ENCODE measurements at regions not wholly inside any gene's neighbourhood (a gene's known extent, or its start where the extent isn't known, plus 50 kb on each side); places are given as distances from the start of the nearest gene placed in this dataset.

DNA sequence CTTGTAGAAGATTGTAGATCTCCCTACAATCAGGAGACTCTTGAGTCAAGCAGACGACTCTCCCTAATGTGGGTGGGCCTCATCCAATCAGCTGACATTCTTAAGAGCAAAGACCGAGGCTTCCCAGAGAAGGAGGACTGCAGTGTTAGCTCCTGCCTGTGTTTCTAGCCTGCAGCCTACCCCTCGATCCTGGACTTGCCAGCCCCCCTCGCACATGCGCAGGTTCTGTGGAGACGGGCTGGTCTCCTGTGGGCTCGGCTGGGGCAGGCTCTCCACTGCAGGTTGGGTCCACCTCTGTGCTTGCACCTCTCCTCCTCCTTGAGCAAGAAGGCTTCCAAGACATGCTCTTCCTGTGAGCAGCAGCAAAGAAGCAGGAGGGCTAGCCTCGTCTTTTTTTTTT is 185.2 kb upstream of the SOX1 start:
- POLR2A ChIA-PET: no interaction called here
- intact Hi-C loops (cut with micrococcal nuclease; ENCODE audit: unreplicated experiment): no loop called here

GRCh38 chr13:111882351-111882750 is 184.6 kb upstream of the SOX1 start:
- no TSS peak for BruUV-seq (replicated peaks)
- in situ Hi-C loops (cut with HindIII; ENCODE audit: low pct_unique_long_range_greater_than_20kb, low sequenced_read_pairs): no loop called here
- Histone ChIP-seq H3K36me3 (ENCODE audit: control insufficient read depth, insufficient read depth, low read length) (no peaks in the 10 kb centered on the region), H3K27me3 (ENCODE audit: control insufficient read depth, insufficient read depth, low read length) (no peaks in the 10 kb centered on the region), H3K4me1 (ENCODE audit: control insufficient read depth, insufficient read depth, low read length) (no peaks in the 10 kb centered on the region), H3K4me3 (ENCODE audit: low read depth in 2 of 2, low read length in 2 of 2) (no peak overlapping the region), H3K9me3 (ENCODE audit: control insufficient read depth, insufficient read depth, low read depth, low read length) (no peaks in the 10 kb centered on the region), H3K27ac (ENCODE audit: low read length) (no peak overlapping the region)
- no peak for TF ChIP-seq POLR2AphosphoS5 (IDR thresholded peaks at IDR 0.05; ENCODE audit: low read depth, low read length)
- ATAC-seq (no peak), DNase-seq (ENCODE audit: low read depth, low spot score) (no peak)
- ChIA-PET CTCF (no interaction called here), POLR2A (no interaction called here)
- intact Hi-C loops (cut with micrococcal nuclease; ENCODE audit: unreplicated experiment): no loop called here

More for the DNA sequence above, 185.2 kb upstream of the SOX1 start:
- DNase-seq (ENCODE audit: low read depth, low spot score) (no peak), ATAC-seq (no peak)
- CTCF ChIA-PET: no interaction called here
- H3K27ac ChIP-seq (ENCODE audit: low read length): no peak overlapping the region
- H3K4me1 ChIP-seq (ENCODE audit: control insufficient read depth, insufficient read depth, low read length): no peaks in the 10 kb centered on the region
- TF ChIP-seq, protein P1, sequence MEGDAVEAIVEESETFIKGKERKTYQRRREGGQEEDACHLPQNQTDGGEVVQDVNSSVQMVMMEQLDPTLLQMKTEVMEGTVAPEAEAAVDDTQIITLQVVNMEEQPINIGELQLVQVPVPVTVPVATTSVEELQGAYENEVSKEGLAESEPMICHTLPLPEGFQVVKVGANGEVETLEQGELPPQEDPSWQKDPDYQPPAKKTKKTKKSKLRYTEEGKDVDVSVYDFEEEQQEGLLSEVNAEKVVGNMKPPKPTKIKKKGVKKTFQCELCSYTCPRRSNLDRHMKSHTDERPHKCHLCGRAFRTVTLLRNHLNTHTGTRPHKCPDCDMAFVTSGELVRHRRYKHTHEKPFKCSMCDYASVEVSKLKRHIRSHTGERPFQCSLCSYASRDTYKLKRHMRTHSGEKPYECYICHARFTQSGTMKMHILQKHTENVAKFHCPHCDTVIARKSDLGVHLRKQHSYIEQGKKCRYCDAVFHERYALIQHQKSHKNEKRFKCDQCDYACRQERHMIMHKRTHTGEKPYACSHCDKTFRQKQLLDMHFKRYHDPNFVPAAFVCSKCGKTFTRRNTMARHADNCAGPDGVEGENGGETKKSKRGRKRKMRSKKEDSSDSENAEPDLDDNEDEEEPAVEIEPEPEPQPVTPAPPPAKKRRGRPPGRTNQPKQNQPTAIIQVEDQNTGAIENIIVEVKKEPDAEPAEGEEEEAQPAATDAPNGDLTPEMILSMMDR (IDR thresholded peaks at IDR 0.05): no peak
- no peak for TF ChIP-seq SIN3A (IDR thresholded peaks at IDR 0.05; ENCODE audit: borderline replicate concordance, insufficient read depth, low read depth, low read length)
- TF ChIP-seq TCF7L2 (IDR thresholded peaks at IDR 0.05; ENCODE audit: low read depth, low read length): no peak
- no peak for TF ChIP-seq POLR2AphosphoS5 (IDR thresholded peaks at IDR 0.05; ENCODE audit: low read depth, low read length)
- TF ChIP-seq, protein P2, sequence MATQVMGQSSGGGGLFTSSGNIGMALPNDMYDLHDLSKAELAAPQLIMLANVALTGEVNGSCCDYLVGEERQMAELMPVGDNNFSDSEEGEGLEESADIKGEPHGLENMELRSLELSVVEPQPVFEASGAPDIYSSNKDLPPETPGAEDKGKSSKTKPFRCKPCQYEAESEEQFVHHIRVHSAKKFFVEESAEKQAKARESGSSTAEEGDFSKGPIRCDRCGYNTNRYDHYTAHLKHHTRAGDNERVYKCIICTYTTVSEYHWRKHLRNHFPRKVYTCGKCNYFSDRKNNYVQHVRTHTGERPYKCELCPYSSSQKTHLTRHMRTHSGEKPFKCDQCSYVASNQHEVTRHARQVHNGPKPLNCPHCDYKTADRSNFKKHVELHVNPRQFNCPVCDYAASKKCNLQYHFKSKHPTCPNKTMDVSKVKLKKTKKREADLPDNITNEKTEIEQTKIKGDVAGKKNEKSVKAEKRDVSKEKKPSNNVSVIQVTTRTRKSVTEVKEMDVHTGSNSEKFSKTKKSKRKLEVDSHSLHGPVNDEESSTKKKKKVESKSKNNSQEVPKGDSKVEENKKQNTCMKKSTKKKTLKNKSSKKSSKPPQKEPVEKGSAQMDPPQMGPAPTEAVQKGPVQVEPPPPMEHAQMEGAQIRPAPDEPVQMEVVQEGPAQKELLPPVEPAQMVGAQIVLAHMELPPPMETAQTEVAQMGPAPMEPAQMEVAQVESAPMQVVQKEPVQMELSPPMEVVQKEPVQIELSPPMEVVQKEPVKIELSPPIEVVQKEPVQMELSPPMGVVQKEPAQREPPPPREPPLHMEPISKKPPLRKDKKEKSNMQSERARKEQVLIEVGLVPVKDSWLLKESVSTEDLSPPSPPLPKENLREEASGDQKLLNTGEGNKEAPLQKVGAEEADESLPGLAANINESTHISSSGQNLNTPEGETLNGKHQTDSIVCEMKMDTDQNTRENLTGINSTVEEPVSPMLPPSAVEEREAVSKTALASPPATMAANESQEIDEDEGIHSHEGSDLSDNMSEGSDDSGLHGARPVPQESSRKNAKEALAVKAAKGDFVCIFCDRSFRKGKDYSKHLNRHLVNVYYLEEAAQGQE (IDR thresholded peaks at IDR 0.05; ENCODE audit: insufficient read depth in 1 of 2, low read depth in 2 of 2, low read length in 1 of 2): no peak
- H3K36me3 ChIP-seq (ENCODE audit: control insufficient read depth, insufficient read depth, low read length): no peaks in the 10 kb centered on the region
- H3K9me3 ChIP-seq (ENCODE audit: control insufficient read depth, insufficient read depth, low read depth, low read length): no peaks in the 10 kb centered on the region
- H3K27me3 ChIP-seq (ENCODE audit: control insufficient read depth, insufficient read depth, low read length): no peaks in the 10 kb centered on the region; the same call in 1 of the 2 replicates
- BruUV-seq (replicated peaks): no TSS peak
- in situ Hi-C loops (cut with HindIII; ENCODE audit: low pct_unique_long_range_greater_than_20kb, low sequenced_read_pairs): no loop called here
- no peak overlapping the region for H3K4me3 ChIP-seq (ENCODE audit: low read depth in 2 of 2, low read length in 2 of 2)

DNA sequence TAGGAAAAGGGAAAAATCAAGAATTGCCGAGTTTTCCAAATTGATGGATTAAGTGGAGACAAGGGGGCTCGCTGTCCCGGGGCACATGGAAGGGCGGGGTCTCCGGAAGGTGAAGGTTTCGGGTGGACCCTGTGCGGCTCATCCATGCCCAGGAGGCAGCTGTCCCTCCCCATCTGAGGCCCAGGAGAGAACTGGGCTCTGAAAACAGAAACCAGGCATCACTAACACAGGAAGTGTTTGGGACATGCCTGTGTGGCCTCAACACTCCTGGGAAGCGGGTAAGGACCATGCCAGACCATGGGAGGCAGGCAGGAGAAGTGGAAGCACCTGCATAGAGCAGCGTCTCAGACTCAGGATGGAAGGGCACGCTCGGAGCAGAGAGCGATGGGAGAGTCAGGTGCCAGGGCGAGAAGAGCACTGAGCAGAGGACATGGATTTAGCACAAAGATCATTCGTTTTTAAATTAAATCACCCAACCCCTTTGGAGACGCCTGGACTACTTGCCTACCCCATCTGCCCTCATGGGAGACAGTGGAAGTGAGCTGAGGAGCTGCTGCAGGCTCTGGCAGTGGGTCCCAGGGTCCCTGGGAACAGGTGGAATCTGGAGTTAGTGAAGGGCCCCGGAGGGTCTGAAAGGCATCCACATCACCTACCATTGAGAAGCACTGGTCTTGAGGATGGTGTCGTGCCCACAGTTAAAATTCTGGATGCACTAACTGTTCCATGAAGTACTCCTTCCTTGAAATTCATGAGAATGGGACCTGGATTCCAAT is 183.2 kb upstream of the SOX1 start:
- BruUV-seq (replicated peaks): no TSS peak
- POLR2A ChIA-PET: no interaction called here
- no peak overlapping the region for H3K27ac ChIP-seq (ENCODE audit: low read length)
- in situ Hi-C loops (cut with HindIII; ENCODE audit: low pct_unique_long_range_greater_than_20kb, low sequenced_read_pairs) (no loop called here), intact Hi-C loops (cut with micrococcal nuclease; ENCODE audit: unreplicated experiment) (no loop called here)
- no peaks in the 10 kb centered on the region for H3K4me1 ChIP-seq (ENCODE audit: control insufficient read depth, insufficient read depth, low read length)
- no peaks in the 10 kb centered on the region for H3K9me3 ChIP-seq (ENCODE audit: control insufficient read depth, insufficient read depth, low read depth, low read length)
- no peaks in the 10 kb centered on the region; the same call in 1 of the 2 replicates for H3K27me3 ChIP-seq (ENCODE audit: control insufficient read depth, insufficient read depth, low read length)
- no peaks in the 10 kb centered on the region for H3K36me3 ChIP-seq (ENCODE audit: control insufficient read depth, insufficient read depth, low read length)
- no peak for TF ChIP-seq SIN3A (IDR thresholded peaks at IDR 0.05; ENCODE audit: borderline replicate concordance, insufficient read depth, low read depth, low read length)
- ATAC-seq (no peak), DNase-seq (ENCODE audit: low read depth, low spot score) (no peak)
- no peak overlapping the region for H3K4me3 ChIP-seq (ENCODE audit: low read depth in 2 of 2, low read length in 2 of 2)
- CTCF ChIA-PET: no interaction called here
